ENCODE measurements at regions not wholly inside any gene's neighbourhood (a gene's known extent, or its start where the extent isn't known, plus 50 kb on each side); places are given as distances from the start of the nearest gene placed in this dataset.

DNA sequence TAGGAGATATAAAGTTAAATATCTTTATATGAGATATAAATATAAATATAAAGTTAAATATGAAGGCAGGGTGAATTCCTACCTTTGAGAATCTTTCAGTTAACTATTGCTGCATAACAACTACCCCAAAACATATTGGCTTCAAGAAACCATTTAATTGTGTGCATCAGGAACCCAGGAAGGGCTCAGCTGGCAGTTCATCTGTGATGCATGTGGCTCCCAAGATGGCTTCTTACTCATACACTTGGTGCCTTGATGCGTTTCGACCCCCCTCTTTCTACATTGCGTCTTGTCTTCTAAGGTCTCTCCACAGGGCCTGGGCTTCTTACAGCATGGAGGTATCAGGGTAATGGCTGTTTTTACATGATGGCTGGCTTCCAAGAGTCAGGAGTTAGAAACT is 253.9 kb upstream of the CRY1 start:
- TF ChIP-seq SIN3A (IDR thresholded peaks at IDR 0.05; ENCODE audit: borderline replicate concordance, insufficient read depth, low read length) (no peak), FOXP2 (optimal IDR thresholded peaks at IDR 0.05; ENCODE audit: borderline replicate concordance, extremely low read depth, extremely low read length, insufficient read depth) (no peak)
- TF ChIP-seq, protein P1, sequence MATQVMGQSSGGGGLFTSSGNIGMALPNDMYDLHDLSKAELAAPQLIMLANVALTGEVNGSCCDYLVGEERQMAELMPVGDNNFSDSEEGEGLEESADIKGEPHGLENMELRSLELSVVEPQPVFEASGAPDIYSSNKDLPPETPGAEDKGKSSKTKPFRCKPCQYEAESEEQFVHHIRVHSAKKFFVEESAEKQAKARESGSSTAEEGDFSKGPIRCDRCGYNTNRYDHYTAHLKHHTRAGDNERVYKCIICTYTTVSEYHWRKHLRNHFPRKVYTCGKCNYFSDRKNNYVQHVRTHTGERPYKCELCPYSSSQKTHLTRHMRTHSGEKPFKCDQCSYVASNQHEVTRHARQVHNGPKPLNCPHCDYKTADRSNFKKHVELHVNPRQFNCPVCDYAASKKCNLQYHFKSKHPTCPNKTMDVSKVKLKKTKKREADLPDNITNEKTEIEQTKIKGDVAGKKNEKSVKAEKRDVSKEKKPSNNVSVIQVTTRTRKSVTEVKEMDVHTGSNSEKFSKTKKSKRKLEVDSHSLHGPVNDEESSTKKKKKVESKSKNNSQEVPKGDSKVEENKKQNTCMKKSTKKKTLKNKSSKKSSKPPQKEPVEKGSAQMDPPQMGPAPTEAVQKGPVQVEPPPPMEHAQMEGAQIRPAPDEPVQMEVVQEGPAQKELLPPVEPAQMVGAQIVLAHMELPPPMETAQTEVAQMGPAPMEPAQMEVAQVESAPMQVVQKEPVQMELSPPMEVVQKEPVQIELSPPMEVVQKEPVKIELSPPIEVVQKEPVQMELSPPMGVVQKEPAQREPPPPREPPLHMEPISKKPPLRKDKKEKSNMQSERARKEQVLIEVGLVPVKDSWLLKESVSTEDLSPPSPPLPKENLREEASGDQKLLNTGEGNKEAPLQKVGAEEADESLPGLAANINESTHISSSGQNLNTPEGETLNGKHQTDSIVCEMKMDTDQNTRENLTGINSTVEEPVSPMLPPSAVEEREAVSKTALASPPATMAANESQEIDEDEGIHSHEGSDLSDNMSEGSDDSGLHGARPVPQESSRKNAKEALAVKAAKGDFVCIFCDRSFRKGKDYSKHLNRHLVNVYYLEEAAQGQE (IDR thresholded peaks at IDR 0.05; ENCODE audit: insufficient read depth in 1 of 2, low read depth in 2 of 2, low read length in 2 of 2): no peak

DNA sequence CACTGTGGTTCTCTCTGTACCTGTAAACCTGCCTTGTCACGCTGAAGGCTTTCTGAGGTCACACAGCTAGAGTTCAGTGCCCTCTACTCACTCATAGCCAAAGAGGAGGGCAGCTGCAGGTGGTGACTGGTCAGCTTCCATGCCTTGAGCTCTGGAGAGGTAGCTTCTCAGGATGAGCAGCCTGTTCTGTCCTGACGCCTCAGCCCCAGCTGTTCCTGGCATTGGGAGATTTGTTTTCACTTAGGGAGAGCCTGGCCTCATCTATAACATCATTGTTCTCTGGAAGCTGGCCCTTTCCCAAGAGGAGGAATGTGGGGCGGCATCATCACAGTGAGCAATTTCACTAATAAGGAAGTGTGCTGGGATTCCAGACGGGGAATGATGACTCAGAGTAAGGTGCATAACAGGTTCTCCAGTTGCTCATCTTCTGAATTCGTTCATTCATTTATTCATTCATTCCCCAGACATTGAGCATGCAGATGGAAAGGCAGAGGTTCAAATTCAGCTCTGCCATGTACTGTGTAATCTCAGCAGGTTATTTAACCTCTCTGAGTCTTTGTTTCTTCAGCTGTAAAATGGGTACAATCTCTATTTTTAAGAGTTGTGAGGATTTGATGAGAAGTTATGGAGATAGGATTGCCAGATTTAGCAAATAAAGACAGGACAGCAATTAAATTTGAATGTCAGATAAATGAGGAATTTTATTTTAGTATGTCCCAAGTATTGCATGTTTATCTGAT is 255.8 kb upstream of the CRY1 start:
- TF ChIP-seq, protein P1 (IDR thresholded peaks at IDR 0.05; ENCODE audit: insufficient read depth in 1 of 2, low read depth in 2 of 2, low read length in 2 of 2): no peak
- TF ChIP-seq POLR2AphosphoS5 (IDR thresholded peaks at IDR 0.05; ENCODE audit: low read depth, low read length) (no peak), SIN3A (IDR thresholded peaks at IDR 0.05; ENCODE audit: borderline replicate concordance, insufficient read depth, low read length) (no peak), FOXP2 (optimal IDR thresholded peaks at IDR 0.05; ENCODE audit: borderline replicate concordance, extremely low read depth, extremely low read length, insufficient read depth) (no peak), TAF1 (IDR thresholded peaks at IDR 0.05; ENCODE audit: borderline replicate concordance, insufficient read depth, low read length) (no peak)

DNA sequence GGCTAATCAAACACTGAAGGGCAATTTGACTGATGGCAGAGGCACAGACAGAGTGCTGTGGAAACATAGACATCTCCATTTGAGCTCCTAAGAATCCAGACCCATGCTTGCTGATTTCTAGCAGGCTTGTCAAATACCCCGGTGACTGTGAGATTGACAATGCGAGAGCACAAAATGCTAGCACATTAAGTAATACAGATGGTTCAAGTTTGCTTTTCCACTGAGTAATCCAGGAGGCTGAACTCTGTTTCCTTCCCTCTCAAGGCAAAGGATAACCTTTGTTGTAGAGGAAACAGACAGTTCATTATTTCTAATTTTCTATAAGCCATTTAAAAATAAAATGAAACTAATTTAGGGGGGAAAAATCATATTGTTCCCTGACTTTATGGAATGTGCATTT is 256.5 kb upstream of the CRY1 start:
- TF ChIP-seq POLR2AphosphoS5 (IDR thresholded peaks at IDR 0.05; ENCODE audit: low read depth, low read length): no peak
- TF ChIP-seq SIN3A (IDR thresholded peaks at IDR 0.05; ENCODE audit: borderline replicate concordance, insufficient read depth, low read length): no peak
- TF ChIP-seq TAF1 (IDR thresholded peaks at IDR 0.05; ENCODE audit: borderline replicate concordance, insufficient read depth, low read length): no peak
- TF ChIP-seq, protein P1 (IDR thresholded peaks at IDR 0.05; ENCODE audit: insufficient read depth in 1 of 2, low read depth in 2 of 2, low read length in 2 of 2): no peak

DNA sequence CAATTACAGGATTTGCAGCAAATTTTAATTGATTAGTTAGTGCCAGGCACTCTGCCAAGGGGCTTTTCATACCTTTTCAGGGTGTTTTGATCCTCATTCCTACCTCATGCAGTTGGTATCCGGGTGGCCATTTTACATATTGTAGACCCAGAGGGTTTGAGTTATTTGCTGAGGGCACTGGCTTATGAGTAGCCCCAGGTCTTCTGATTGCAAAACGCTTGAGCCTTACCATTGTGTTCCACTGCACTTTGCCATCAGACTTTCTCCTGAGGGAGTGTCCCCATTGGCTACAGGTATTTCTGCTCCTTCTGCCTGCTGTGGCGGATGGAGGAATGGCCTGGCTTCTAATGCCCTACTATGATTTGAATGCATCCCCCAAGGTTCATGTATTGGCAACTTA is 257.8 kb upstream of the CRY1 start:
- no peak for TF ChIP-seq POLR2AphosphoS5 (IDR thresholded peaks at IDR 0.05; ENCODE audit: low read depth, low read length)
- TF ChIP-seq FOXP2 (optimal IDR thresholded peaks at IDR 0.05; ENCODE audit: borderline replicate concordance, extremely low read depth, extremely low read length, insufficient read depth): no peak

DNA sequence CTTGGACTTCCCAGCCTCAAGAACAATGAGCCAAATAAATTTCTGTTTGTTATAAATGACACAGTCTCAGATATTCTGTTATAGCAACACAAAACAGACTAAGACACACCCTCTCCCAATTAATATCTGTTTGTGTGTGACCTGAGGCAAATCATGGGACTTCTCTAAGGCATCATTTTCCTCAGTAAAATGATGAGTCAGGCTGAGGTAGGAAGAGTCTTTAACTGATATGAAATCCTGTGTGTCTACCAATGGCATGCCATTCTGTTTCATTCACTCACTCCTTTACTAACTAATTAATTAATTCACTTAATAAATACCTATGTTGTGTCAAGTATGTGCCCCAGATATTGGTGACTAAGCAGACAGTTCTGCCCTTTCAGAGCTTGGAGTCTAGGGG is 258.4 kb upstream of the CRY1 start:
- TF ChIP-seq TAF1 (IDR thresholded peaks at IDR 0.05; ENCODE audit: borderline replicate concordance, insufficient read depth, low read length) (no peak), FOXP2 (optimal IDR thresholded peaks at IDR 0.05; ENCODE audit: borderline replicate concordance, extremely low read depth, extremely low read length, insufficient read depth) (no peak), SIN3A (IDR thresholded peaks at IDR 0.05; ENCODE audit: borderline replicate concordance, insufficient read depth, low read length) (no peak), POLR2AphosphoS5 (IDR thresholded peaks at IDR 0.05; ENCODE audit: low read depth, low read length) (no peak)
- TF ChIP-seq, protein P1 (IDR thresholded peaks at IDR 0.05; ENCODE audit: insufficient read depth in 1 of 2, low read depth in 2 of 2, low read length in 2 of 2): no peak
